ENCODE measurements at regions not wholly inside any gene's neighbourhood (a gene's known extent, or its start where the extent isn't known, plus 50 kb on each side); places are given as distances from the start of the nearest gene placed in this dataset.

GRCh38 chr21:29238053-29238966, 60.4 kb upstream of the BACH1 start (continued):
- TF ChIP-seq OVOL2 (CRISPR knock-in tag; IDR thresholded peaks at IDR 0.05; ENCODE audit: borderline replicate concordance): no peak
- no peak for TF ChIP-seq ZNF317 (CRISPR knock-in tag; IDR thresholded peaks at IDR 0.05; ENCODE audit: borderline replicate concordance, low read depth)
- no peak for TF ChIP-seq ELF4 (CRISPR knock-in tag; IDR thresholded peaks at IDR 0.05; ENCODE audit: low read depth)
- no peak for TF ChIP-seq ZNF396 (CRISPR knock-in tag; IDR thresholded peaks at IDR 0.05; ENCODE audit: borderline replicate concordance)
- TF ChIP-seq RORB (CRISPR knock-in tag; IDR thresholded peaks at IDR 0.05): no peak
- TF ChIP-seq USF2 (CRISPR knock-in tag; IDR thresholded peaks at IDR 0.05): no peak
- TF ChIP-seq CREB1 (CRISPR knock-in tag; IDR thresholded peaks at IDR 0.05): no peak
- no peak for TF ChIP-seq MXD4 (CRISPR knock-in tag; IDR thresholded peaks at IDR 0.05; ENCODE audit: borderline replicate concordance)

- H3K27ac Mint-ChIP-seq: no peak overlapping the region
- ATAC-seq (no peak), DNase-seq (ENCODE audit: low spot score) (no peak)
- no peak overlapping the region for H3K4me3 Mint-ChIP-seq
- CTCF ChIA-PET: no interaction called here
- no peaks in the 10 kb centered on the region for H3K36me3 Mint-ChIP-seq
- H3K27me3 Mint-ChIP-seq (ENCODE audit: low read depth): no peaks in the 10 kb centered on the region
- peaks cover 9% of the 10 kb centered on the region; the same call in 1 of the 2 replicates for H3K4me1 Mint-ChIP-seq
- no peak for TF ChIP-seq FOXJ3 (CRISPR knock-in tag; IDR thresholded peaks at IDR 0.05; ENCODE audit: borderline replicate concordance)
- no peak for TF ChIP-seq ZBTB21 (CRISPR knock-in tag; IDR thresholded peaks at IDR 0.05; ENCODE audit: borderline replicate concordance)
- TF ChIP-seq ATF3 (CRISPR knock-in tag; conservative IDR thresholded peaks at IDR 0.05): no peak
- TF ChIP-seq CREM (CRISPR knock-in tag; IDR thresholded peaks at IDR 0.05): no peak
- no peak for TF ChIP-seq ZNF121 (CRISPR knock-in tag; IDR thresholded peaks at IDR 0.05)
- no peak for TF ChIP-seq ZNF512 (CRISPR knock-in tag; IDR thresholded peaks at IDR 0.05; ENCODE audit: borderline replicate concordance)
- TF ChIP-seq ATF6 (CRISPR knock-in tag; IDR thresholded peaks at IDR 0.05): no peak
- TF ChIP-seq ATF1 (CRISPR knock-in tag; IDR thresholded peaks at IDR 0.05): no peak
- no peak for TF ChIP-seq RORB (CRISPR knock-in tag; IDR thresholded peaks at IDR 0.05)
- no peak for TF ChIP-seq ZSCAN18 (CRISPR knock-in tag; IDR thresholded peaks at IDR 0.05)
- no peak for TF ChIP-seq ZNF396 (CRISPR knock-in tag; IDR thresholded peaks at IDR 0.05; ENCODE audit: borderline replicate concordance)
- TF ChIP-seq NR3C1 (CRISPR knock-in tag; conservative IDR thresholded peaks at IDR 0.05; ENCODE audit: low read depth): no peak
- TF ChIP-seq FOXK1 (CRISPR knock-in tag; IDR thresholded peaks at IDR 0.05): no peak
- POLR2A ChIA-PET: no interaction called here
- H3K9me3 Mint-ChIP-seq: no peaks in the 10 kb centered on the region
Measured at GRCh38 chr21:29238967-29239290, 59.8 kb upstream of the BACH1 start.
